Thoracic aorta (tissue), 2 donors: ENCODE measurements at regions not wholly inside any gene's neighbourhood (a gene's known extent, or its start where the extent isn't known, plus 50 kb on each side); places are given as distances from the start of the nearest gene placed in this dataset.

Experiments used
- ATAC-seq: fragments of 150-250 bp; one replicate; pipeline ENCODE4 v1.8.0; 2017; ENCODE audit warnings: low read depth; ENCODE audit not compliant: insufficient number of reproducible peaks, low FRiP score
- DNase-seq: peaks from one replicate; pipeline ENCODE4 v3.0.0-alpha.2; 2020; ENCODE audit warnings: low spot score
- H3K27ac ChIP-seq, 2 donors: fragments of 200-600 bp; sonication (generic); 1 replicate in 1 of 2; 2 replicates in 1 of 2; pipeline ENCODE4 v1.5.1; 2016; ENCODE audit warnings: mild to moderate bottlenecking in 2 of 2, moderate library complexity in 2 of 2
- H3K27me3 ChIP-seq: fragments of 200-600 bp; sonication (generic); replicated peaks from 2 replicates; pipeline ENCODE4 v1.6.0; 2016; ENCODE audit warnings: mild to moderate bottlenecking; ENCODE audit not compliant: insufficient read depth
- H3K36me3 ChIP-seq: fragments of 200-600 bp; sonication (generic); one replicate; pipeline ENCODE4 v1.5.1; 2016
- H3K4me1 ChIP-seq, 2 donors: fragments of 200-600 bp; sonication (generic); 1 replicate in 1 of 2; 2 replicates in 1 of 2; pipeline versions ENCODE4 v1.5.1 to v1.6.0; 2016; ENCODE audit warnings: low read depth in 2 of 2, mild to moderate bottlenecking in 1 of 2; ENCODE audit not compliant: control insufficient read depth in 1 of 2
- H3K4me3 ChIP-seq: fragments of 200-600 bp; sonication (generic); 2 replicates; pipeline ENCODE4 v1.5.1; 2016; ENCODE audit warnings: mild to moderate bottlenecking
- H3K9me3 ChIP-seq: fragments of 200-600 bp; sonication (generic); 2 replicates; pipeline ENCODE4 v1.5.1; 2016
- CTCF ChIP-seq: fragments of 200-600 bp; sonication (generic); IDR thresholded peaks from one replicate; pipeline ENCODE4 v1.5.1; 2019; ENCODE audit warnings: antibody characterized with exemption

- H3K36me3 ChIP-seq: no peaks in the 10 kb centered on the region
- DNase-seq (no peak), ATAC-seq (no peak)
- no peaks in the 10 kb centered on the region for H3K9me3 ChIP-seq
- H3K4me3 ChIP-seq: no peak overlapping the region
- no peaks in the 10 kb centered on the region for H3K4me1 ChIP-seq
- no peak overlapping the region for H3K27ac ChIP-seq
- H3K27me3 ChIP-seq: no peaks in the 10 kb centered on the region
- TF ChIP-seq CTCF: no peak
Observed at GRCh38 chr2:167365216-167365615, 476.9 kb downstream of the XIRP2 start.

- H3K27me3 ChIP-seq: no peaks in the 10 kb centered on the region
- ATAC-seq (no peak), DNase-seq (no peak)
- no peaks in the 10 kb centered on the region for H3K4me1 ChIP-seq
- H3K36me3 ChIP-seq: no peaks in the 10 kb centered on the region
- H3K27ac ChIP-seq: no peak overlapping the region
- no peak overlapping the region for H3K4me3 ChIP-seq
- H3K9me3 ChIP-seq: no peaks in the 10 kb centered on the region
- no peak for TF ChIP-seq CTCF
Observed at GRCh38 chr2:167361426-167361825, 473.1 kb downstream of the XIRP2 start.

DNA sequence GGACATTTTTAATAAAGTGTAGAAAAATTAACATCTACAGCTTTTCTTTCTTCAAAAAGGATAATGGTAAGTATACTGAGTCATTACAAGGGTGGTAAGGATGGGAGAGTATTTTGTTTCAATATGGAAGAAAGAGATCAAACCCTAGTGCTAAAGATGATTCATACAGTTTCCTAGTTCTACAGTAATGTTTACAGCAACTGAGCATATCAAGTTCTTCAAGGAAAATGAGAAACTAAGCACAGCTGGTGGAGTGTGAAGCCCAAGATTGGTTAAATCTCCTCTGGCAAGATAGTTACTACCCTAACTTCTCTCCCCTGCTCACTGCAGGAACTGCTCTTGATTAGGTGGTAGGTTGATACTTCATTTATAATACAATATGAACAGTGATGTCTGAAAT lies 467.5 kb downstream of the XIRP2 start:
- H3K27me3 ChIP-seq: no peaks in the 10 kb centered on the region
- H3K27ac ChIP-seq: no peak overlapping the region
- no peak for TF ChIP-seq CTCF
- DNase-seq: no peak
- H3K36me3 ChIP-seq: no peaks in the 10 kb centered on the region
- H3K9me3 ChIP-seq: no peaks in the 10 kb centered on the region
- ATAC-seq: no peak
- no peaks in the 10 kb centered on the region for H3K4me1 ChIP-seq
- no peak overlapping the region for H3K4me3 ChIP-seq

- DNase-seq: no peak
- Histone ChIP-seq H3K4me1 (no peaks in the 10 kb centered on the region), H3K4me3 (no peak overlapping the region), H3K36me3 (no peaks in the 10 kb centered on the region), H3K27ac (no peak overlapping the region), H3K9me3 (no peaks in the 10 kb centered on the region), H3K27me3 (no peaks in the 10 kb centered on the region)
- no peak for ATAC-seq
- no peak for TF ChIP-seq CTCF
Observed at GRCh38 chr2:167353605-167354280, 465.5 kb downstream of the XIRP2 start.

GRCh38 chr2:167345559-167345958 lies 457.3 kb downstream of the XIRP2 start:
- no peak for ATAC-seq
- no peak for DNase-seq
- Histone ChIP-seq H3K27me3 (no peaks in the 10 kb centered on the region), H3K27ac (no peak overlapping the region), H3K4me3 (no peak overlapping the region), H3K9me3 (no peaks in the 10 kb centered on the region), H3K4me1 (no peaks in the 10 kb centered on the region), H3K36me3 (no peaks in the 10 kb centered on the region)
- no peak for TF ChIP-seq CTCF
